ENCODE measurements at regions not wholly inside any gene's neighbourhood (a gene's known extent, or its start where the extent isn't known, plus 50 kb on each side); places are given as distances from the start of the nearest gene placed in this dataset.
A peak's percentile ranks its signal among the peaks of the same experiment; 100 is the strongest.

DNA sequence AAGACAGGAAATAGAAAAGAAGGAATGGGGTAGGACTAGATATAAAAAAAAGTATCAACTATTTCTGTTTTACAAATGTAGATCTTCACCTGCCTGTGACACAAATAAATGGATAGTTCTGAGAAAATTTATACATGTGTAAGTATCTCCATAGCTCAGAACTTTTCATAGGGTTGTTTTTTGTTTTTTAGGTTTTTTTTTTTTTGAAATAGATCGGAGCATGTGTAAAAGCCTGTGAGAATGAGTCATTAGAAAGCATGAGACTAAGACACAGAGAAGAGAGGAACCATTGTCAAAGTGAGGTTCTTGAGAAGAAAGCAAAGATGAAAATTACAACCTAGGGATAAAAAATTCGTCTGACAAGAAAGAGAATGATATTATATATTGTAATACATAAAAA is 481.6 kb downstream of the PABPC4L start:
- TF ChIP-seq CTCF (conservative IDR thresholded peaks at IDR 0.05; ENCODE audit: low read depth, low read length): no peak
- H3K4me3 ChIP-seq (ENCODE audit: low read depth, low read length): no peak overlapping the region
- DNase-seq (ENCODE audit: low read depth): peak; percentile 23

DNA sequence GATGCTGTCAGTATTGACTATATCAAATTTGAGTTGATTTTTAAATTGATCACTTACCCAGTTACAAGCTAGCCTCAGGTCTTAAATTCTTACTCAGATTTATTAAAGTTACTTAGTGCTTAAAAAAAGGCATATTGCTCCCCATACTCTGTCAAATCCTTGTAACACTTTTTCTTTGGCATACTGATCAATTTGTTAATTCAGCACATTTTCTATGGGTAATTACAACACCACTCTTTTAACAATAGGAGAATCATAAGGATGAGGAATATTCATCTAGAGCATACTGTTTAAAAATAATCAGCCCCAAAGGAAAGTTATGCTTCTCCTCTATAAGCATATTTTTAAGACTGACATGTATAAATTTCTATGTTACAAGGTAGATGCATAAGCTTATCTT is 482.5 kb downstream of the PABPC4L start:
- no peak for DNase-seq (ENCODE audit: low read depth)
- no peak for TF ChIP-seq CTCF (conservative IDR thresholded peaks at IDR 0.05; ENCODE audit: low read depth, low read length)
- H3K4me3 ChIP-seq (ENCODE audit: low read depth, low read length): no peak overlapping the region

GRCh38 chr4:133714211-133714610 is 487.4 kb downstream of the PABPC4L start:
- no peak for DNase-seq (ENCODE audit: low read depth)
- no peak overlapping the region for H3K4me3 ChIP-seq (ENCODE audit: low read depth, low read length)
- no peak for TF ChIP-seq CTCF (conservative IDR thresholded peaks at IDR 0.05; ENCODE audit: low read depth, low read length)

DNA sequence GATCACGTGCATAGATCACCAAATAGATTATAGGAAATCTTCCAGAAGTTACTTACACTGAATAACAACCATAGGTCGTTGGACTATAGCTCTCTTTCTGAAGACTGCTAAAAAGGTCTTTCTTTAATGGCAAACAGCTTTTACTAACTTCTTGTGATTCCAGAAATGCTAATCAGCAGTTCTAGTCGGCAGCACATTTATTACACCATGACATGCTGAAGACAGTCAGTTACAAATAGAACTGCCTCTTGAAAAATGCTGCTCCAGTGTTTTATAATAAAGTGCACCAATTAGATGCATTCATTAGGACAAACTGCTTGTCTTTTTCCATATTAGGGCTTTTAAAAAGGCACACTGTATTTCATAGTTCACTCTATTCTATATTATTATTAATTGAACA is 488.2 kb downstream of the PABPC4L start:
- no peak for TF ChIP-seq CTCF (conservative IDR thresholded peaks at IDR 0.05; ENCODE audit: low read depth, low read length)
- no peak for DNase-seq (ENCODE audit: low read depth)
- H3K4me3 ChIP-seq (ENCODE audit: low read depth, low read length): no peak overlapping the region

DNA sequence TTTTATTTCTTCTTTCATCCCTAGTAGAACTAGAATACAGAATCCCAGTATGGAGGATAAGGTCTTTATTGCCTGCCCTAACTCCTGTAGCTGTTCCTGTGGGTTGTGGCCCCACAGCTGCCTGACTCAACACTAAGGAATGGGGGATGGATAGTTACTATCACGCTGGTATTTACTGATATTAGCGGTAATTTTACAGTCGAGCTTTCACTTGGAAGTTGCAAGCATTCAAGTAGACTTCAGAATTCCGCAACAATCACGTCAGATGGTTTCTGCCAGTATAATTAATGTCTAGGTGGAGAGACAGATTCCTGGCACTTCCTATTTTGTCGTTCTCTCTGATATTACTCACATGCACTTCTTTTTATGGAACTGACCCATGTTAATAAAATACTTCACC is 489.8 kb downstream of the PABPC4L start:
- H3K4me3 ChIP-seq (ENCODE audit: low read depth, low read length): no peak overlapping the region
- peak; percentile 3 for DNase-seq (ENCODE audit: low read depth)
- no peak for TF ChIP-seq CTCF (conservative IDR thresholded peaks at IDR 0.05; ENCODE audit: low read depth, low read length)

- TF ChIP-seq CTCF (conservative IDR thresholded peaks at IDR 0.05; ENCODE audit: low read depth, low read length): no peak
These were observed 507.2 kb downstream of the PABPC4L start for GRCh38 chr4:133694416-133694815.

GRCh38 chr4:133683967-133684366 is 517.6 kb downstream of the PABPC4L start:
- H3K4me3 ChIP-seq (ENCODE audit: low read depth, low read length): no peak overlapping the region
- no peak for DNase-seq (ENCODE audit: low read depth)
- no peak for TF ChIP-seq CTCF (conservative IDR thresholded peaks at IDR 0.05; ENCODE audit: low read depth, low read length)

More at GRCh38 chr4:133694416-133694815, 507.2 kb downstream of the PABPC4L start:
- H3K4me3 ChIP-seq (ENCODE audit: low read depth, low read length): no peak overlapping the region
- DNase-seq (ENCODE audit: low read depth): peak; percentile 2

Data from choroid plexus epithelial cell (primary cell).